MCF 10A (cell line): ENCODE measurements at regions not wholly inside any gene's neighbourhood (a gene's known extent, or its start where the extent isn't known, plus 50 kb on each side); places are given as distances from the start of the nearest gene placed in this dataset.
"Not testable (repeated sequence)": the region's sequence is repeated elsewhere in the genome, so short reads cannot be mapped to it uniquely, and the experiment has no call there.

Source experiments
- BruUV-seq: library from RNA; stranded (reverse); fragments of 400-500 nt; replicated peaks from 2 replicates; lab custom pipeline; 2021; lab: Mats Ljungman, UMichigan
- CTCF ChIA-PET: fragments of 300-600 bp; sonication (Branson Sonifier 250); formaldehyde crosslinking; extraction: SDS; loops from one replicate; lab custom pipeline; 2021; ENCODE audit warnings: antibody characterized with exemption, inconsistent platforms; lab: Yijun Ruan, JAX
- POLR2A ChIA-PET: fragments of 300-600, 350-650 bp; sonication (Branson Sonifier 250); formaldehyde crosslinking; extraction: SDS; loops from one replicate; lab custom pipeline; 2020; ENCODE audit warnings: antibody characterized with exemption, inconsistent platforms; lab: Yijun Ruan, JAX
- DNase-seq: peaks from one replicate; pipeline ENCODE4 v3.0.0-alpha.2; 2018; ENCODE audit not compliant: unreplicated experiment
- H3K27ac Mint-ChIP-seq: one replicate; pipeline ENCODE4 v1.8.0; 2022; ENCODE audit warnings: mild to moderate bottlenecking, low read depth, mixed read lengths; ENCODE audit not compliant: unreplicated experiment
- H3K27me3 Mint-ChIP-seq: one replicate; pipeline ENCODE4 v1.8.0; 2022; ENCODE audit warnings: mixed read lengths; ENCODE audit not compliant: insufficient read depth, unreplicated experiment
- H3K36me3 Mint-ChIP-seq: one replicate; pipeline ENCODE4 v1.8.0; 2022; ENCODE audit warnings: mild to moderate bottlenecking, moderate library complexity, mixed read lengths; ENCODE audit not compliant: insufficient read depth, unreplicated experiment
- H3K4me1 Mint-ChIP-seq: one replicate; pipeline ENCODE4 v1.8.0; 2022; ENCODE audit warnings: mixed read lengths; ENCODE audit not compliant: insufficient read depth, unreplicated experiment
- H3K4me3 Mint-ChIP-seq: one replicate; pipeline ENCODE4 v1.8.0; 2022; ENCODE audit warnings: mild to moderate bottlenecking, moderate library complexity, mixed read lengths; ENCODE audit not compliant: unreplicated experiment
- H3K9me3 Mint-ChIP-seq: one replicate; pipeline ENCODE4 v1.8.0; 2022; ENCODE audit warnings: mixed read lengths; ENCODE audit not compliant: unreplicated experiment
- CTCF ChIP-seq: fragments of 200-600 bp; IDR thresholded peaks from one replicate; pipeline ENCODE4 v1.8.0; 2022; ENCODE audit warnings: antibody characterized with exemption, mild to moderate bottlenecking; ENCODE audit not compliant: unreplicated experiment
- intact Hi-C: fragments of 100-400 bp; cut with micrococcal nuclease; formaldehyde crosslinking; loops from 2 replicates; pipeline ENCODE4 v1.14.1; 2022

- Mint-ChIP-seq H3K27ac (no peak overlapping the region), H3K27me3 (peaks cover 67% of the 10 kb centered on the region), H3K4me1 (peaks cover 6% of the 10 kb centered on the region), H3K9me3 (no peaks in the 10 kb centered on the region), H3K36me3 (no peaks in the 10 kb centered on the region), H3K4me3 (no peak overlapping the region)
- CTCF ChIA-PET = no interaction called here
- DNase-seq = no peak
- POLR2A ChIA-PET = no interaction called here
- intact Hi-C loops = no loop called here
- no peak for TF ChIP-seq CTCF
- BruUV-seq = no TSS peak
Observed at GRCh38 chr10:44249490-44249889, 135.4 kb downstream of the CXCL12 start.

GRCh38 chr10:44246700-44247099 lies 138.2 kb downstream of the CXCL12 start:
- H3K9me3 Mint-ChIP-seq, POLR2A ChIA-PET, DNase-seq, CTCF ChIA-PET, H3K36me3 Mint-ChIP-seq, H3K27ac Mint-ChIP-seq, intact Hi-C loops, BruUV-seq, H3K4me1 Mint-ChIP-seq, H3K4me3 Mint-ChIP-seq: not testable (repeated sequence)
- H3K27me3 Mint-ChIP-seq = peaks cover 65% of the 10 kb centered on the region

GRCh38 chr10:44246287-44246686 lies 138.6 kb downstream of the CXCL12 start:
- not testable (repeated sequence) for H3K4me1 Mint-ChIP-seq, H3K27ac Mint-ChIP-seq

GRCh38 chr10:44245601-44245938 lies 139.3 kb downstream of the CXCL12 start:
- no TSS peak for BruUV-seq
- no peaks in the 10 kb centered on the region for H3K4me1 Mint-ChIP-seq
- intact Hi-C loops = no loop called here
- CTCF ChIA-PET = no interaction called here
- H3K9me3 Mint-ChIP-seq = peaks cover 7% of the 10 kb centered on the region
- H3K36me3 Mint-ChIP-seq = no peaks in the 10 kb centered on the region
- no peak for TF ChIP-seq CTCF
- no peak overlapping the region for H3K4me3 Mint-ChIP-seq
- peaks cover 64% of the 10 kb centered on the region for H3K27me3 Mint-ChIP-seq
- DNase-seq = no peak
- POLR2A ChIA-PET = no interaction called here
- H3K27ac Mint-ChIP-seq = no peak overlapping the region

More at GRCh38 chr10:44246287-44246686, 138.6 kb downstream of the CXCL12 start:
- H3K4me3 Mint-ChIP-seq, H3K9me3 Mint-ChIP-seq, CTCF ChIA-PET, POLR2A ChIA-PET, intact Hi-C loops, BruUV-seq, H3K36me3 Mint-ChIP-seq, DNase-seq: not testable (repeated sequence)
- H3K27me3 Mint-ChIP-seq = peaks cover 64% of the 10 kb centered on the region

GRCh38 chr10:44244745-44245600 lies 139.9 kb downstream of the CXCL12 start:
- no peaks in the 10 kb centered on the region for H3K36me3 Mint-ChIP-seq
- H3K4me3 Mint-ChIP-seq = no peak overlapping the region
- ChIA-PET POLR2A (no interaction called here), CTCF (no interaction called here)
- intact Hi-C loops = no loop called here
- H3K9me3 Mint-ChIP-seq = peaks cover 7% of the 10 kb centered on the region
- no peaks in the 10 kb centered on the region for H3K4me1 Mint-ChIP-seq
- TF ChIP-seq CTCF = no peak
- peaks cover 61% of the 10 kb centered on the region for H3K27me3 Mint-ChIP-seq
- DNase-seq = no peak
- H3K27ac Mint-ChIP-seq = no peak overlapping the region
- no TSS peak for BruUV-seq
